ENCODE measurements at regions not wholly inside any gene's neighbourhood (a gene's known extent, or its start where the extent isn't known, plus 50 kb on each side); places are given as distances from the start of the nearest gene placed in this dataset.

DNA sequence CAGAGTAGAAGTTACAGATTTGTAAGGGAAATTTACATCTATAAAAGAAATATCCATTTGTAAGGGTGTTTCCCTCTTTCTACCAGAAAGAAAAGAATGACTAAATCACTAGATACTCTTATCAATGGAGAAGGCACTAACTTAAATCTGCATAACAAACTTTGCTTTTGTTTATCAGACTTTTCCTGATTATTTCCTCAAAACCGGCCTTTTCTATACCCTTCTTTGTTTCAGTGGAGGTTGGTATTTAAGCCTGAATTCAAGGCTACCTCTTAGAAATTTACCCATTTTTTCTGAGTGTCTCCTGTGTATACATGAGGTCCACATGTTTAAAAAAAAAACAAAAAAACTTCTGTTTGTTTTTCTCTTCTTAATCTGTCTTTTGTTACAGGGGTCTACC is 80.4 kb upstream of the GRPR start (continued):
- TF ChIP-seq, protein P1, sequence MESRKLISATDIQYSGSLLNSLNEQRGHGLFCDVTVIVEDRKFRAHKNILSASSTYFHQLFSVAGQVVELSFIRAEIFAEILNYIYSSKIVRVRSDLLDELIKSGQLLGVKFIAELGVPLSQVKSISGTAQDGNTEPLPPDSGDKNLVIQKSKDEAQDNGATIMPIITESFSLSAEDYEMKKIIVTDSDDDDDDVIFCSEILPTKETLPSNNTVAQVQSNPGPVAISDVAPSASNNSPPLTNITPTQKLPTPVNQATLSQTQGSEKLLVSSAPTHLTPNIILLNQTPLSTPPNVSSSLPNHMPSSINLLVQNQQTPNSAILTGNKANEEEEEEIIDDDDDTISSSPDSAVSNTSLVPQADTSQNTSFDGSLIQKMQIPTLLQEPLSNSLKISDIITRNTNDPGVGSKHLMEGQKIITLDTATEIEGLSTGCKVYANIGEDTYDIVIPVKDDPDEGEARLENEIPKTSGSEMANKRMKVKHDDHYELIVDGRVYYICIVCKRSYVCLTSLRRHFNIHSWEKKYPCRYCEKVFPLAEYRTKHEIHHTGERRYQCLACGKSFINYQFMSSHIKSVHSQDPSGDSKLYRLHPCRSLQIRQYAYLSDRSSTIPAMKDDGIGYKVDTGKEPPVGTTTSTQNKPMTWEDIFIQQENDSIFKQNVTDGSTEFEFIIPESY (IDR thresholded peaks at IDR 0.05) = no peak

DNA sequence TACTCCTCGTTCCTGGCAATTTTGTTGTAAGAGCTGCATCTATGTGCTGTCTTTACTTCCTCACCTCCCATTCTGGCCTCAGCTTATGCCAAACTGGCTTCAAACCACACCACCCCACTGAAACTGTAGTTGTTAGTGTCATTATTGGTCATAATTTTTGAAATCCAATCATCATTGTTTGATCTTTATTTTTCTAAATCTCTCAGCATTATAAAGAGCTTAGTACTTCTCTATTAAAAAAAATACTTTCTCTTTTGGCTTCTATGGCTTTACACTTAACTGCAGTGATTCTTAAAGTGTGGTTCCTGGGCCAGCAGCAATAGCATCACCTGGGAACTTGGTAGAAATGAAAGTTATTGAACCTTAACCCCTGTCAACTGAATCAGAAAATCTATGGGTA is 83.5 kb upstream of the GRPR start:
- H3K27me3 ChIP-seq (ENCODE audit: control insufficient read depth in 4 of 4, insufficient read depth in 4 of 4, low read length in 3 of 4) = no peaks in the 10 kb centered on the region
- peaks cover 0 to 3% (median 0%) of the 10 kb centered on the region in 4 donors for H3K9me3 ChIP-seq (ENCODE audit: control insufficient read depth in 4 of 4, low read length in 3 of 4)
- 53% methylated on average over 1 of the region's 1 CpG for WGBS
- no peaks in the 10 kb centered on the region for H3K36me3 ChIP-seq (ENCODE audit: control insufficient read depth in 4 of 4, insufficient read depth in 3 of 4, low read depth in 1 of 4, low read length in 3 of 4)
- H3K4me3 ChIP-seq (ENCODE audit: low read depth in 1 of 3, low read length in 3 of 3) = no peak overlapping the region
- no peak overlapping the region for H3K9ac ChIP-seq (ENCODE audit: low read depth in 1 of 2, low read length in 2 of 2)
- TF ChIP-seq SP1 (IDR thresholded peaks at IDR 0.05) (no peak), GABPA (IDR thresholded peaks at IDR 0.05 in 1 of 2, conservative IDR thresholded peaks at IDR 0.05 in 1 of 2) (no peak), FOXA1 (IDR thresholded peaks at IDR 0.05) (no peak), NR2F2 (IDR thresholded peaks at IDR 0.05) (no peak), RXRA (IDR thresholded peaks at IDR 0.05) (no peak), RAD21 (IDR thresholded peaks at IDR 0.05) (no peak), TAF1 (conservative IDR thresholded peaks at IDR 0.05) (no peak), HNF4A (conservative IDR thresholded peaks at IDR 0.05) (no peak), EGR1 (IDR thresholded peaks at IDR 0.05; ENCODE audit: low read depth in 2 of 2) (no peak), FOXA2 (IDR thresholded peaks at IDR 0.05) (no peak), JUND (IDR thresholded peaks at IDR 0.05) (no peak), YY1 (IDR thresholded peaks at IDR 0.05) (no peak), HNF4G (IDR thresholded peaks at IDR 0.05) (no peak)
- TF ChIP-seq, protein P2, sequence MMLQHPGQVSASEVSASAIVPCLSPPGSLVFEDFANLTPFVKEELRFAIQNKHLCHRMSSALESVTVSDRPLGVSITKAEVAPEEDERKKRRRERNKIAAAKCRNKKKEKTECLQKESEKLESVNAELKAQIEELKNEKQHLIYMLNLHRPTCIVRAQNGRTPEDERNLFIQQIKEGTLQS (IDR thresholded peaks at IDR 0.05) = no peak
- TF ChIP-seq, protein P3, sequence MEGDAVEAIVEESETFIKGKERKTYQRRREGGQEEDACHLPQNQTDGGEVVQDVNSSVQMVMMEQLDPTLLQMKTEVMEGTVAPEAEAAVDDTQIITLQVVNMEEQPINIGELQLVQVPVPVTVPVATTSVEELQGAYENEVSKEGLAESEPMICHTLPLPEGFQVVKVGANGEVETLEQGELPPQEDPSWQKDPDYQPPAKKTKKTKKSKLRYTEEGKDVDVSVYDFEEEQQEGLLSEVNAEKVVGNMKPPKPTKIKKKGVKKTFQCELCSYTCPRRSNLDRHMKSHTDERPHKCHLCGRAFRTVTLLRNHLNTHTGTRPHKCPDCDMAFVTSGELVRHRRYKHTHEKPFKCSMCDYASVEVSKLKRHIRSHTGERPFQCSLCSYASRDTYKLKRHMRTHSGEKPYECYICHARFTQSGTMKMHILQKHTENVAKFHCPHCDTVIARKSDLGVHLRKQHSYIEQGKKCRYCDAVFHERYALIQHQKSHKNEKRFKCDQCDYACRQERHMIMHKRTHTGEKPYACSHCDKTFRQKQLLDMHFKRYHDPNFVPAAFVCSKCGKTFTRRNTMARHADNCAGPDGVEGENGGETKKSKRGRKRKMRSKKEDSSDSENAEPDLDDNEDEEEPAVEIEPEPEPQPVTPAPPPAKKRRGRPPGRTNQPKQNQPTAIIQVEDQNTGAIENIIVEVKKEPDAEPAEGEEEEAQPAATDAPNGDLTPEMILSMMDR (IDR thresholded peaks at IDR 0.05; ENCODE audit: low read depth, low read length, missing input control) = no peak
- TF ChIP-seq, protein P4, sequence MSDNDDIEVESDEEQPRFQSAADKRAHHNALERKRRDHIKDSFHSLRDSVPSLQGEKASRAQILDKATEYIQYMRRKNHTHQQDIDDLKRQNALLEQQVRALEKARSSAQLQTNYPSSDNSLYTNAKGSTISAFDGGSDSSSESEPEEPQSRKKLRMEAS (IDR thresholded peaks at IDR 0.05) = no peak
- TF ChIP-seq, protein P5, sequence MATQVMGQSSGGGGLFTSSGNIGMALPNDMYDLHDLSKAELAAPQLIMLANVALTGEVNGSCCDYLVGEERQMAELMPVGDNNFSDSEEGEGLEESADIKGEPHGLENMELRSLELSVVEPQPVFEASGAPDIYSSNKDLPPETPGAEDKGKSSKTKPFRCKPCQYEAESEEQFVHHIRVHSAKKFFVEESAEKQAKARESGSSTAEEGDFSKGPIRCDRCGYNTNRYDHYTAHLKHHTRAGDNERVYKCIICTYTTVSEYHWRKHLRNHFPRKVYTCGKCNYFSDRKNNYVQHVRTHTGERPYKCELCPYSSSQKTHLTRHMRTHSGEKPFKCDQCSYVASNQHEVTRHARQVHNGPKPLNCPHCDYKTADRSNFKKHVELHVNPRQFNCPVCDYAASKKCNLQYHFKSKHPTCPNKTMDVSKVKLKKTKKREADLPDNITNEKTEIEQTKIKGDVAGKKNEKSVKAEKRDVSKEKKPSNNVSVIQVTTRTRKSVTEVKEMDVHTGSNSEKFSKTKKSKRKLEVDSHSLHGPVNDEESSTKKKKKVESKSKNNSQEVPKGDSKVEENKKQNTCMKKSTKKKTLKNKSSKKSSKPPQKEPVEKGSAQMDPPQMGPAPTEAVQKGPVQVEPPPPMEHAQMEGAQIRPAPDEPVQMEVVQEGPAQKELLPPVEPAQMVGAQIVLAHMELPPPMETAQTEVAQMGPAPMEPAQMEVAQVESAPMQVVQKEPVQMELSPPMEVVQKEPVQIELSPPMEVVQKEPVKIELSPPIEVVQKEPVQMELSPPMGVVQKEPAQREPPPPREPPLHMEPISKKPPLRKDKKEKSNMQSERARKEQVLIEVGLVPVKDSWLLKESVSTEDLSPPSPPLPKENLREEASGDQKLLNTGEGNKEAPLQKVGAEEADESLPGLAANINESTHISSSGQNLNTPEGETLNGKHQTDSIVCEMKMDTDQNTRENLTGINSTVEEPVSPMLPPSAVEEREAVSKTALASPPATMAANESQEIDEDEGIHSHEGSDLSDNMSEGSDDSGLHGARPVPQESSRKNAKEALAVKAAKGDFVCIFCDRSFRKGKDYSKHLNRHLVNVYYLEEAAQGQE (IDR thresholded peaks at IDR 0.05) = no peak
- TF ChIP-seq, protein P1 (IDR thresholded peaks at IDR 0.05) = no peak
- DNase-seq (ENCODE audit: low spot score) = no peak
- H3K27ac ChIP-seq (ENCODE audit: low read depth in 1 of 2, low read length in 2 of 2) = no peak overlapping the region
- no peaks in the 10 kb centered on the region for H3K4me1 ChIP-seq (ENCODE audit: control insufficient read depth in 4 of 4, insufficient read depth in 4 of 4, low read length in 3 of 4)

All from liver (tissue), 8 donors.